BJ (cell line): ENCODE measurements at regions not wholly inside any gene's neighbourhood (a gene's known extent, or its start where the extent isn't known, plus 50 kb on each side); places are given as distances from the start of the nearest gene placed in this dataset.
A peak's percentile ranks its signal among the peaks of the same experiment; 100 is the strongest.

Experiments
- CTCF ChIA-PET: fragments of 350-600 bp; formaldehyde crosslinking; extraction: SDS; loops from one replicate; lab custom pipeline; 2021; ENCODE audit warnings: antibody characterized with exemption, inconsistent platforms; lab: Yijun Ruan, JAX
- POLR2A ChIA-PET: fragments of 300-600 bp; sonication (Branson Sonifier 250); formaldehyde crosslinking; extraction: SDS; loops from one replicate; lab custom pipeline; 2021; ENCODE audit warnings: antibody characterized with exemption; lab: Charles Lee
- DNase-seq: peaks from one replicate; pipeline ENCODE4 v3.0.0-alpha.2; 2011; ENCODE audit warnings: low read depth
- H3K27me3 ChIP-seq: 2 replicates; pipeline ENCODE4 v1.6.0; 2011; ENCODE audit warnings: low read length; ENCODE audit not compliant: control insufficient read depth, insufficient read depth
- H3K36me3 ChIP-seq: 2 replicates; pipeline ENCODE4 v1.5.1; 2011; ENCODE audit warnings: low read length; ENCODE audit not compliant: control insufficient read depth, insufficient read depth
- H3K4me3 ChIP-seq: 2 replicates; pipeline ENCODE4 v1.5.1; 2011; ENCODE audit warnings: low read depth, mild to moderate bottlenecking, control low read depth, low read length
- TF ChIP-seq, protein P1 (sequence below): IDR thresholded peaks from 2 replicates; pipeline ENCODE4 v1.5.1; 2011; ENCODE audit warnings: low read depth, mild to moderate bottlenecking, control low read depth, inconsistent platforms, low read length, moderate library complexity; ENCODE audit not compliant: insufficient read depth

DNA sequence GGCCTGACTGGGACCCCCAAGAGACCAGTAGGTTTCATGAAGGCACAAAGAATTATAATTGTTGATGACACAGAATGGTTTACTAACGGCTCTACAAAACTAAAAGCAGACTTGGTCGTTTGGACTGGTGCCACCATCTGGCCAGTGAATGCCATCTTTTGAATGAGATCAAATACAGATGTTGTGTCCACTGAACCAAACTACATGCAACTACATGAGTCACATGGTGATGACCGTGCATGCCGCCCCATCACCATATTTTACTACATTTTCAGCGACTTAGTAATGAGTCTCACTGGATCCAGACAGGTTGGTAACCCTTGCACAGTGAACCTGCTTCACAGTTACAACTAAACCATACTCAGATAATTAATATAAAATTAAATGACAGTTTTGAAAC is 803.3 kb downstream of the DIPK2A start:
- TF ChIP-seq, protein P1, sequence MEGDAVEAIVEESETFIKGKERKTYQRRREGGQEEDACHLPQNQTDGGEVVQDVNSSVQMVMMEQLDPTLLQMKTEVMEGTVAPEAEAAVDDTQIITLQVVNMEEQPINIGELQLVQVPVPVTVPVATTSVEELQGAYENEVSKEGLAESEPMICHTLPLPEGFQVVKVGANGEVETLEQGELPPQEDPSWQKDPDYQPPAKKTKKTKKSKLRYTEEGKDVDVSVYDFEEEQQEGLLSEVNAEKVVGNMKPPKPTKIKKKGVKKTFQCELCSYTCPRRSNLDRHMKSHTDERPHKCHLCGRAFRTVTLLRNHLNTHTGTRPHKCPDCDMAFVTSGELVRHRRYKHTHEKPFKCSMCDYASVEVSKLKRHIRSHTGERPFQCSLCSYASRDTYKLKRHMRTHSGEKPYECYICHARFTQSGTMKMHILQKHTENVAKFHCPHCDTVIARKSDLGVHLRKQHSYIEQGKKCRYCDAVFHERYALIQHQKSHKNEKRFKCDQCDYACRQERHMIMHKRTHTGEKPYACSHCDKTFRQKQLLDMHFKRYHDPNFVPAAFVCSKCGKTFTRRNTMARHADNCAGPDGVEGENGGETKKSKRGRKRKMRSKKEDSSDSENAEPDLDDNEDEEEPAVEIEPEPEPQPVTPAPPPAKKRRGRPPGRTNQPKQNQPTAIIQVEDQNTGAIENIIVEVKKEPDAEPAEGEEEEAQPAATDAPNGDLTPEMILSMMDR, result no peak
- ChIA-PET POLR2A (no interaction called here), CTCF (no interaction called here)
- peak; percentile 31 for DNase-seq
- Histone ChIP-seq H3K4me3 (no peak overlapping the region), H3K36me3 (no peaks in the 10 kb centered on the region), H3K27me3 (no peaks in the 10 kb centered on the region)

DNA sequence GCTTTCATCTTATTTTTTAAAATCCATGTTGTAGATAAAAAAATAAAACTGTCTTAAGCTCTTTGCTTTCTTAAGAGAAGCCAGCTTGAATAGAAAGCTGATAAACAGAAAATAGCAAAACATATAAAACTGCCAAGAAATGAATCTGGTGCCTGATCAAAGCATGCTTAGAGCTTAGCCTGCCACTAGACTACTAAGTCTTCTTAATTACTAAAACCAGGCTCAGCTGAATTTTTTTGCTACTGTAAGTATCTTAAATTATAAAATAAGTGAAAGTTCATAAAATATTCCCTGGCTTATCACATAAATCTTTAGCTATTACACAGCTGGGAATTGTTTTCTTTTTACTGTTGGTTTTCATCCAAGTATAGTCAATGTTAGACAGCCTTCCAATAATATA is 803.9 kb downstream of the DIPK2A start:
- POLR2A ChIA-PET, result no interaction called here
- no peak overlapping the region for H3K4me3 ChIP-seq
- no peaks in the 10 kb centered on the region for H3K36me3 ChIP-seq
- TF ChIP-seq, protein P1, result no peak
- DNase-seq, result no peak
- CTCF ChIA-PET, result interaction anchor here (0.6 to 1.1 kb wide), 2 partner anchors 27 to 1801 kb away, joined by 3 to 4 read pairs; no protein-coding TSS in a partner anchor
- no peaks in the 10 kb centered on the region for H3K27me3 ChIP-seq

DNA sequence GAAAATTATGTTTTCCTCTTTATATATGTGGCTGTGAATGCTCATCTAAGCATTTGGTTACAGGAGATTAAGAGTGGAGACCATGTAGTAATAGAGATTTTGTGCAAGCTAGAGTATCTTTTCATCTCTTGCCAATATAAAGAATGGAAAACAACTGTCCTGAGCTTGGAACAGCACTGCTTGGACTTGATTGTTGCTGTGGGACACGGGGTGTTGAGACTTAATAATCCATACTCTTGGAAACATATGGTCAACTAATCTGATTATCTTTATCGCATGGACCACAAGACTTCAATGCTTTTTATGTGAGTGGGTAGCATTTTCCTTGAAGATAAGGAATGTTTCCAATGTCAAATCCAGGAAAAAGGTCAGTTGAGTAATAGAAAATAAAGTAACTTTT is 806.3 kb downstream of the DIPK2A start:
- CTCF ChIA-PET, result no interaction called here
- H3K27me3 ChIP-seq, result no peaks in the 10 kb centered on the region
- no peak for DNase-seq
- POLR2A ChIA-PET, result no interaction called here
- TF ChIP-seq, protein P1, result no peak
- no peaks in the 10 kb centered on the region for H3K36me3 ChIP-seq
- no peak overlapping the region for H3K4me3 ChIP-seq

DNA sequence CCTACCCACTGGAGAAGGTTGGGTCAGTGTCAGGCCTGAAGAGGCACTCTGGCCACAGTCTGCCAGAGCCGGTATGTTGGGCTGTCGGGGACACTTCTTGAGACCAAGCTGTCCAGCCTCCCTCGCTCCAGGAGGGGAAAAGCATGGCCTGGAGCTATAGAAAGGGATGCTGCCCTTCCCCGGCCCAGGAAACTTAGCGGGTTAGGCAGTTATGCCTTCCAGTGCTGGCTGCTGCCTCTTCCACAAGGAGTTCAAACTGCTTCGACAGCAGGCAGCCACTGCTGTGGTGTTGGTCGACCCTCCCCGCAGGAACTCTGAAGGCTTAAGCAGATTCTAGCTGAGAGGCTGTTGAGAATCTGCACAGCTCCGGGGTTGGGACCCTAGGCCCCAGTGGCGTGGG is 819.4 kb downstream of the DIPK2A start:
- no peak overlapping the region for H3K4me3 ChIP-seq
- no peaks in the 10 kb centered on the region for H3K36me3 ChIP-seq
- ChIA-PET POLR2A (no interaction called here), CTCF (no interaction called here)
- no peak for DNase-seq
- TF ChIP-seq, protein P1, result no peak
- no peaks in the 10 kb centered on the region for H3K27me3 ChIP-seq

DNA sequence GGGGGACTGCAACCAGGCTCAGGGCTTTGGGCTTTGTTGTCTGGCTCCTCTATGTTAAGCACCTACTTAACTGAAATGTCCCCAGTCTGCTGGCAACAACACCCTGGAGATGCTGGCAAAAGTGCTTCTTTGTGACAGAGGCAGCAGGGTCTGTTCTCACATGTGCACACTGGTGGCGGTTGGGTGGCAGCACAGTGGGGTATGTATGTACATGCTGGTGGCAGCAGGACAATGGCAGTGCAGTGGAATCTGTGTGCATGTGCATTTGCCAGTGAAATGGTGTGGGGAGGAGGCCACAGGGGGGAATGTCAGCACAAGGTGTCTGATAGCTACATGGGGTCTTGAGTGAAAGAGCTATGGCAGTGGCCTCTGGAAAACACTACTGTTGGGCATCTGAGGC is 830.3 kb downstream of the DIPK2A start:
- ChIA-PET POLR2A (no interaction called here), CTCF (interaction anchor here (0.8 to 1.1 kb wide), 2 partner anchors 26 to 48 kb away, joined by 3 read pairs; no protein-coding TSS in a partner anchor)
- Histone ChIP-seq H3K4me3 (no peak overlapping the region), H3K36me3 (no peaks in the 10 kb centered on the region), H3K27me3 (no peaks in the 10 kb centered on the region)
- TF ChIP-seq, protein P1, result no peak
- no peak for DNase-seq
